GM18511 (cell line): ENCODE measurements at regions not wholly inside any gene's neighbourhood (a gene's known extent, or its start where the extent isn't known, plus 50 kb on each side); places are given as distances from the start of the nearest gene placed in this dataset.
"Not testable (repeated sequence)": the region's sequence is repeated elsewhere in the genome, so short reads cannot be mapped to it uniquely, and the experiment has no call there.

Experiments used
- ATAC-seq: cut with Tn5 transposase; IDR thresholded peaks from one replicate; pipeline ENCODE4 v1.9.1; 2021; ENCODE audit warnings: mild to moderate bottlenecking, moderate library complexity; ENCODE audit not compliant: unreplicated experiment

DNA sequence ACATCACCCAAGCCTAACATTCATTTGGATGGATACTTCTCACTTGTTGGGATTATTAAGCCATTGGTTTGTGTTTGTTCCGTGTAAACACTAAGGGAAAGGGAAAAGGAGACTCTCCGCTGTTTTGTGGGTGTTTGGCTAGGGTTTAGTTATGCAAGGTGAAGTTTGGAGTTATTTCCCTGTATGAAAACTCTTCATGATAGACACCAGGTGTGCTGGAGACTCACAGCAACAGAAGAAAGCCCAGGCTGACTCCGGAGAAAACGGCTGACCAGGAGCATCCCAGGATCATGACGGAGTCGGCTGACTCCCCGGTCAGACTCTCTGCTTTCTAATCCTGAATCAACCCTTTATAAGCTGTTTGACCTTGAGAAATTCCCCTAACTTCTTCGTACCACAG is 94.1 kb upstream of the KLF6 start:
- ATAC-seq: no peak

- ATAC-seq: no peak
Observed at GRCh38 chr10:3877211-3878000, 92.4 kb upstream of the KLF6 start.

DNA sequence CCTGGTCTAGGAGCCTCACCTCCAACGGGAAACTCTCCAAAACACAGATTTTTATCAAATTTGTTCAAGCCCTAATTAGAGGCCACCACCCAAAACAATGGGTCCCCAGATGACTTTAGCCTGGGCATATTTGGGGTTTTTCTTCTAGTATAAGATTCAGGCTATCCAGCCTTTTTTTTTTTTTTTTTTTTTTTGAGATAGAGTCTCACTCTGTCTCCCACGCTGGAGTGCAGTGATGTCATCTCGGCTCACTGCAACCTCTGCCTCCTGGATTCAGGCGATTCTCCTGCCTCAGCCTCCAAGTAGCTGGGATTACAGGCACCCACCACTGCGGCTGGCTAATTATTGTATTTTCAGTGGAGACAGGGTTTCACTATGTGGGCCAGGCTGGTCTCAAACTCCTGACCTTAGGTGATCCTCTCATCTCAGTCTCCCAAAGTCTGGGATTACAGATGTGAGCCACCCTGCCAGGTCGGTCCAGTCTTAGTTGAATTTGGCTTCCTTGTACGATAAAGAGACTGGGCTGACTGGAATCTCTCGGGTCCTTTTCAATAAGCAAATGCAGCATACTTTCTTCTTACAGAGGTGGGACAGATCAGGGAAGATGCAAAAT is 91.4 kb upstream of the KLF6 start:
- ATAC-seq: no peak

GRCh38 chr10:3875842-3876235 is 90.8 kb upstream of the KLF6 start:
- no peak for ATAC-seq

DNA sequence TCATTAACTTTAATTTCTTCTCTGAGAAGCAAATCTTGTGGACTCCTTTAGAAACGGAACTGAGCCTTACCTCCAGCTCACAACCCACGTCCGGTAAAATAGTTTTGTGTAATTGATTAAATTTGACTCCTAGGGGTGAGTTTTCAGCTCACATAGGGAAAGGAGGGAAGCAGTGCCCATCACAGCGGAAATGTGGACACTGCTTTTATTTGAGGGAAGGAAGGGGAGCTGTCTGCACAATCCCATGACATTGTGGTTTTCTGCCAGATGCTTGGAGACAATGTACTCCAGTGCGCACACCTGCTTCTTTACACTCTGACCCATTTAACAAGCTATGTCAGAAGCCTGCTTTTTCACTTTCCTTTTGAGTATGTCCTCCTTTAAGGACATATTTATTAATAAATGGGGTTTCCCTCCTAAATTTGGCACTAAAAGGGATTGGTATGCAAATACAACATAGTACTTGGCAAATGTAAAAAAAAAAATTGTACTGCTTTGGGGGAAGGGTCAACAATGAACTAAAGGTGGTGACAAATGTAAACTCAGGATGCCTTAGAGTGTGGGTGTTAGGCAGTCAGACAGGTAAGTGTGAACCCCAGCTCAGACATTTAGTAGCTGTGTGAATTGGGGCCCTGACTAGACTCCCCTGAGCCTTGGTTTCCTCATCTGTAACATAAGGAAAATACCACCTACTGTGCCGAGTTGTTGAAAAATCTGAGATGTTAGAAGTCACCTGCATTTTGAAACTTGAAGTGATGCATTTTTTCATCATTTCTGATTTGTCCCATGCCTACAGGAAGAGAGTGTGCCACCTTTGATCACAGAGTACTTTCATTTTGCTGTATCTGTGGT is 90.2 kb upstream of the KLF6 start:
- ATAC-seq: peak; percentile 79

GRCh38 chr10:3874610-3874989 is 89.6 kb upstream of the KLF6 start:
- not testable (repeated sequence) for ATAC-seq

GRCh38 chr10:3873728-3874461 is 88.9 kb upstream of the KLF6 start:
- peak; percentile 67 for ATAC-seq

DNA sequence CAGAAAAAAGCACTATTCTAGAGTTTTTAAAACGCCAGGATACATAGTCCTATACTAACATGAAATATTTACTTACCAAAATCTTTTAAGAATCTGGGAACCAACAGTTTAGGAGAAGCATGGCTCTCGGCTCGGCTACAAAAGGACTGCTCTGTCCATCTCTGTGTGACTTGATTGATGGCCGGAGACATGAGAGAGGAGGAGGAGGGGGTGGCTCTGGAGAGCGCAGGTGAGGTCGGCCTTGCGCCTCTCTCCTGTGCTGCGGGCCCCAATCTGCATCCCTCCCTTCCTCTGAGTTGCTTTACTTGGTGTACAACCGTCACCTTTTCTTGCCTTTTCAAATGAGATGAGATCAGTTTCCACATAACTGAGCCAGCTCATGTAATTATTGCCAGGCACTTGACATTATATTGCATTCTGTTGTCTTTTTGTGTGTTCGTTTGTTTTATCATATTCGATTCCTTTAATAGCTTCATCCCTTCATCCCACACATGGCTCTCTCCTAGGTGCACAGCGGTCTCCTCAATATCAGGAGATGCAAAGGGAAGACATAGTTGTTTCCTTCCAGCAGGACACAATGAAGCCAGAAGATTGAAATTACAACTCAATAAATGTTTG is 87.8 kb upstream of the KLF6 start:
- no peak for ATAC-seq

GRCh38 chr10:3871424-3871996 is 86.5 kb upstream of the KLF6 start:
- ATAC-seq: no peak

DNA sequence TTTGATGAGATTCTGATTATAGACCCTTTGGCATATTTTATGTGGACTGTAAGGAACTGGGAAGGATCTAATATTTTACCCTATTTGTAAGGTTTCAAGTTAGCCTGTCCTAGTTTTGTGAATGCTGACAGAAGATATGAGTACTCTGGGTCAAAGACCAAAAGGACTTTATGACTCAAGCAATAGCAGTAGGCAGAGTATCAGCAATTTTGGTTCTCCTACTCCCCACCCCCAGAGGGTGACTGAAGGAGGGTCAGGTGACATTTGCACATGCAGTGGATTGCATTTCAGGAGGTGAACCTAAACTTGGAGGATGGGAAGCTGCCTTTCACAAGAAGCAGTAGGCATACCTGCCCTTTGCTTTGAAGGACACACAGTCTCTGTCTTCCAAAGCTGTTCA is 84.0 kb upstream of the KLF6 start:
- no peak for ATAC-seq

GRCh38 chr10:3868271-3868664 is 83.3 kb upstream of the KLF6 start:
- peak; percentile 58 for ATAC-seq

DNA sequence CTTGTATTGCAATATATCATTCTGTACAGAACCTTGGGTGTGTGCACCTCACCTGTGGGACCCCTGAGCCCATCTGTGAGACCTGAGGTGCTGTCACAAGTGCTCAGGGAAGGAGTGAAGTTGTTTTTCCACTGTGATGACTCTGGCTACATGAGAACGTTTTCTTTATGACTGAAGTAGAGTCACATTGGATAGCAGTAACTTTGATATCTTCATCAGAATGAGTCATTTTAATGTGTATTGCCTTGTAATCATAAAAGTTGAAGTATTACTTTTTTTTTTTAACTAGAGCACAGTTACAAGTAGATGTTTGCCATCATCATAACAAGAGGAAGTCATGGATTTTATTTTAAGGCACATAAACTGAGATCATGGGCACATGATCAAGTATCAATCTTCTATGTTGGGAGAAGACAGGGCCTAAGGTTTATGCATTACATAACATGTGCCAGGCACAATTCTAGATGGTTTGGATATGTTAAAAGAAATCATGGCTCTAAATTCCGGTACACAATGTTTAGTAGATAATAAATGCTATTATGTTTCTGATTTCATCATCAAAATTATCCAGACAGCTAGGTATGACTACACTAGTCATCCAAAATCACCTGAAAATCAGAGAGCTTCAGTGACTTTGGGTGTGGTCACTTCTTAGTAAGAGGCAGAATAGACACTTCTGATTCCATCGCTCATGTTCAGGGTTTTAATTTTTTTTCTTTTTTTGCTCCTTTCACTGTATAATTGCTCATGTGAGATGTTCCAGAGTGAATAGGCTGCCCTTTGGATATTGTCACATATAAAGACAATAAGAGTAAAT is 82.7 kb upstream of the KLF6 start:
- ATAC-seq: no peak

DNA sequence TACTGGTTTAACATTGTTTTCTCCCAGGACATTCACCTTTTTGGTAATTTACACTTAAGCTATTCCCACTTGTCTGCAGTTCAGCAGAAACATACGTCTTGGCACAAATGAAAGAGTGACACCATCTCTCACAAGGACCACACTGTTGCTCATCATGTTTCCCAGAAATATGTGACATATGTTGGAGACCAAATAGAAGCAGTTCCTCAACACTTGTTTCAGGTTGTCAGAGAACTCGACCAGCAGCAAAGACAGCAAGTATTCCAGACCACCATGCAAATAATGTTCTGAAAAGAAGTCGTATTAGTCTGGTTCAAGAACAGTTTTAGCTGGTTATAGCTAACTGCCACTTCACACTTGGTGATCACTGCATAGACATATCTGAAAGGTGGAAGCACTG is 81.3 kb upstream of the KLF6 start:
- no peak for ATAC-seq

DNA sequence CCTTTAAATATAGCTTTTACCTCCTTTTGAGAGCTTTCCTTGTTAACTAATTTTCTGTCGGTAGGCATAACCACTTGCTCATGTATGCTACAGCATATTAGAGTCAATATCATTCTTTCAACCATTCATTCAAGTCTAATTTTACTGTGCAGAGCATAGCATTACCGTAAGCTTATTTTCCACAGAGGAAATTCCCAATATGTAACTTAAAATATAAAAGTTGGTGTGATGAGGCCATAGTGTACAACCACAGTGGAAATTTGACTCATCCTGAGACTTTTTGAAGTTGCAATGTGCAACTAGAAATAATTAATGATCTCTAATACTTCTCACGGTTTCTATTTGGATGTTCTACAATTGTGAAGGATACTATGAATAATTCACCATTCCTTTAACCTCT is 80.6 kb upstream of the KLF6 start:
- no peak for ATAC-seq

GRCh38 chr10:3861795-3862194 is 76.8 kb upstream of the KLF6 start:
- no peak for ATAC-seq

DNA sequence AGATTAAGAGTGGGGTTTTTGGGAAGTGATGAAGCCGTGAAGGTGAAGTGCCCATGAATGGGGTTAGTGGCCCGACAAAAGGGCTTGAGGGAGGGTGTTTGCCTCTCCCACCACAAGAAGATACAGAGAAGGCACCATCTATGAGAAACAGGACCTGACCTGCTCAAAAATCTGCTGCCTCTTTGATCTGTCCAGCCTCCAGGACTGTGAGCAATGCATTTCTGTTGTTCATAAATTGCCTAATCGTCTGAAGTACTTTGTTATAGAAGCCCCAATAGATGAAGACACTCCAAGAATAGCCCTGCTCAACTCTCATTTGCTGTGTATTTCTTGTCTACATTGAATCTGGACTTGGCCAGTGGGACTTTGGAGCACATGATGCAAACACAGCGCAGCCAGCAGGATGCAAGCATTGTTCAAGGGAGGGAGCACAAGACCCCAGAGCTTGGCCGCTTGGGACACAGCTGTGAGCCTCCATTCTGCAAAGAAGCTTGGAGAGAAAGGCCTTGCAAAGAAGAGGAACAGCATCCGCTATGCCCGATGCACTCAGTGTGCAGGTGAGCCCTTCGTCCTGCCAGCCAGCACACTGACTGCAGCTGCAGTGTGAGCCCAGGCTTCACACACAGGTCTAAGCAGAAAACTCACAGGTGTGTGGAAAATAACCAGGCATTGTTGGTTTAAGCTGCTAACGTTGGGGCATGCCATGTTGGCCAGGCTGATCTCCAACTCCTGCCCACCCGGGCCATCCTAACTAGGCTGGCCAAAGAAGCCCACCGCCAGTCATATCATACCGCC is 73.2 kb upstream of the KLF6 start:
- ATAC-seq: no peak

DNA sequence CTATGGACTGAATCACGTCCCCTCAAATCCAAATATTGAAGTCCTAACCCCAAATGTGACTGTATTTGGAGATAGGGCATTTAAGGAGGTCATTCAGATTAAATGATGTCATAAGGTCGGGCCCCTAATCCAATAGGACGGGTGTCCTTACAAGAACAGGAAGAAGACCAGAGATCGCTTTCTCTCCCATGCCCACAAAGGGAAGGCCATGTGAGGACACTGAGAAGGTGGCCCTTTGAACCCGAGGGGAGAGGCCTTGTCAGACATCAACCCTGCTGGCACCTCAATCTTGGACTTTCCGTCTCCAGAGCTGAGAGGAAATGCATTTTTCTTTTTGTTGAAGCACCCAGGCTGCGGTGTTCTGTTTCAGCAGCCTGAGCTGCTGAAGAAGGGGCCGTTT is 72.3 kb upstream of the KLF6 start:
- ATAC-seq: no peak

DNA sequence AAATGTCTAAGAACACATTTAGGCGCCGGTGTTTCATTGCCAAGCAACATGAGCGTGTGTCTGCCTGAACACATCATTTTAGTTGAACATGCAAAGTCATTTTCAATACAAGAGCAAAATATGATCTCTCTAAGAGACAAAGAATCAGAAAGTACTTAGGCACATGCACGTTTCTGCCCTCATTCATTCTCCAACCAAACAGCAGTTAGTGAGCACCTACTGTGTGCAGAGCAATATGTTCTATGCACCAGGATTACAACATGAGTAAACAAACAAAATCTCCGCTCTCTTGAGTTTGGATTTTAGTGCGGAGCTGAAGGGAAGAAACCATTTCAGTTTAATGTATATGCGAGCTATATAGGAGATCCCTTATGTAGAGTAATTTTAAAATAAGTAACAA is 71.6 kb upstream of the KLF6 start:
- ATAC-seq: no peak
